BJ (cell line): ENCODE measurements at regions not wholly inside any gene's neighbourhood (a gene's known extent, or its start where the extent isn't known, plus 50 kb on each side); places are given as distances from the start of the nearest gene placed in this dataset.

Experiments
- CTCF ChIA-PET: fragments of 350-600 bp; formaldehyde crosslinking; extraction: SDS; loops from one replicate; lab custom pipeline; 2021; ENCODE audit warnings: antibody characterized with exemption, inconsistent platforms; lab: Yijun Ruan, JAX
- POLR2A ChIA-PET: fragments of 300-600 bp; sonication (Branson Sonifier 250); formaldehyde crosslinking; extraction: SDS; loops from one replicate; lab custom pipeline; 2021; ENCODE audit warnings: antibody characterized with exemption; lab: Charles Lee
- DNase-seq: peaks from one replicate; pipeline ENCODE4 v3.0.0-alpha.2; 2011; ENCODE audit warnings: low read depth
- H3K27me3 ChIP-seq: 2 replicates; pipeline ENCODE4 v1.6.0; 2011; ENCODE audit warnings: low read length; ENCODE audit not compliant: control insufficient read depth, insufficient read depth
- H3K36me3 ChIP-seq: 2 replicates; pipeline ENCODE4 v1.5.1; 2011; ENCODE audit warnings: low read length; ENCODE audit not compliant: control insufficient read depth, insufficient read depth
- H3K4me3 ChIP-seq: 2 replicates; pipeline ENCODE4 v1.5.1; 2011; ENCODE audit warnings: low read depth, mild to moderate bottlenecking, control low read depth, low read length
- CTCF ChIP-seq: IDR thresholded peaks from 2 replicates; pipeline ENCODE4 v1.5.1; 2011; ENCODE audit warnings: low read depth, mild to moderate bottlenecking, control low read depth, inconsistent platforms, low read length, moderate library complexity; ENCODE audit not compliant: insufficient read depth

- Histone ChIP-seq H3K4me3 (no peak overlapping the region), H3K36me3 (no peaks in the 10 kb centered on the region), H3K27me3 (no peaks in the 10 kb centered on the region)
- TF ChIP-seq CTCF = no peak
- CTCF ChIA-PET = no interaction called here
- POLR2A ChIA-PET = no interaction called here
- no peak for DNase-seq
These were observed 97.2 kb upstream of the GALNTL6 start for GRCh38 chr4:171715973-171716372.

GRCh38 chr4:171714791-171715454 lies 98.3 kb upstream of the GALNTL6 start:
- TF ChIP-seq CTCF = no peak
- Histone ChIP-seq H3K4me3 (no peak overlapping the region), H3K27me3 (no peaks in the 10 kb centered on the region), H3K36me3 (no peaks in the 10 kb centered on the region)
- DNase-seq = no peak
- ChIA-PET CTCF (no interaction called here), POLR2A (no interaction called here)

GRCh38 chr4:171710743-171711142 lies 102.5 kb upstream of the GALNTL6 start:
- CTCF ChIA-PET = no interaction called here
- POLR2A ChIA-PET = no interaction called here
- DNase-seq = no peak
- H3K4me3 ChIP-seq = no peak overlapping the region
- no peaks in the 10 kb centered on the region for H3K27me3 ChIP-seq
- H3K36me3 ChIP-seq = no peaks in the 10 kb centered on the region
- no peak for TF ChIP-seq CTCF

- ChIA-PET POLR2A (no interaction called here), CTCF (no interaction called here)
- H3K36me3 ChIP-seq = no peaks in the 10 kb centered on the region
- no peak for TF ChIP-seq CTCF
- H3K4me3 ChIP-seq = no peak overlapping the region
- no peaks in the 10 kb centered on the region for H3K27me3 ChIP-seq
- no peak for DNase-seq
These were observed 136.5 kb upstream of the GALNTL6 start for GRCh38 chr4:171676555-171677215.

- TF ChIP-seq CTCF = no peak
- no peaks in the 10 kb centered on the region for H3K27me3 ChIP-seq
- no peaks in the 10 kb centered on the region for H3K36me3 ChIP-seq
- H3K4me3 ChIP-seq = no peak overlapping the region
- POLR2A ChIA-PET = no interaction called here
- CTCF ChIA-PET = interaction anchor here (0.6 kb wide), 1 partner anchor 717 kb away, joined by 3 read pairs; no protein-coding TSS in a partner anchor
- DNase-seq = no peak
These were observed 138.4 kb upstream of the GALNTL6 start for GRCh38 chr4:171674781-171675180.
